Activated naive CD8-positive, alpha-beta T cell treated with anti-CD3 and anti-CD28 coated beads, Interleukin-2, amount 50 U/mL, for 24 hours (primary cell): ENCODE measurements at regions not wholly inside any gene's neighbourhood (a gene's known extent, or its start where the extent isn't known, plus 50 kb on each side); places are given as distances from the start of the nearest gene placed in this dataset.
A peak's percentile ranks its signal among the peaks of the same experiment; 100 is the strongest.
"Not testable (repeated sequence)": the region's sequence is repeated elsewhere in the genome, so short reads cannot be mapped to it uniquely, and the experiment has no call there.

ENCODE experiments used
- ATAC-seq: fragments of 150-1000 bp; cut with Tn5 transposase; one replicate; pipeline ENCODE4 v1.10.0; 2021
- DNase-seq: peaks from one replicate; pipeline ENCODE4 v3.0.0; 2021
- H3K27ac Mint-ChIP-seq: one replicate; pipeline ENCODE4 v1.8.0; 2021; ENCODE audit warnings: mild to moderate bottlenecking, mixed read lengths
- H3K27me3 Mint-ChIP-seq: one replicate; pipeline ENCODE4 v1.8.0; 2021; ENCODE audit warnings: mixed read lengths
- H3K36me3 Mint-ChIP-seq: one replicate; pipeline ENCODE4 v1.8.0; 2021; ENCODE audit warnings: low read depth, mixed read lengths
- H3K4me1 Mint-ChIP-seq: one replicate; pipeline ENCODE4 v1.8.0; 2021; ENCODE audit warnings: mixed read lengths
- H3K4me3 Mint-ChIP-seq: one replicate; pipeline ENCODE4 v1.8.0; 2021; ENCODE audit warnings: mild to moderate bottlenecking, moderate library complexity, mixed read lengths
- H3K9me3 Mint-ChIP-seq: one replicate; pipeline ENCODE4 v1.8.0; 2021; ENCODE audit warnings: mixed read lengths

- Mint-ChIP-seq H3K27ac (peak overlapping the region; percentile 54), H3K27me3 (no peaks in the 10 kb centered on the region), H3K9me3 (peaks cover 9% of the 10 kb centered on the region), H3K4me3 (no peak overlapping the region), H3K4me1 (peaks cover 52% of the 10 kb centered on the region), H3K36me3 (no peaks in the 10 kb centered on the region)
- DNase-seq (no peak), ATAC-seq (peak; percentile 58)
Observed at GRCh38 chr5:40429258-40430100, 250.2 kb upstream of the PTGER4 start.

- H3K9me3 Mint-ChIP-seq, result peaks cover 9% of the 10 kb centered on the region
- H3K27me3 Mint-ChIP-seq, result no peaks in the 10 kb centered on the region
- peak overlapping the region; percentile 37 for H3K27ac Mint-ChIP-seq
- peaks cover 48% of the 10 kb centered on the region for H3K4me1 Mint-ChIP-seq
- H3K36me3 Mint-ChIP-seq, result no peaks in the 10 kb centered on the region
- no peak overlapping the region for H3K4me3 Mint-ChIP-seq
- ATAC-seq, result no peak
- DNase-seq, result no peak
Observed at GRCh38 chr5:40428815-40429214, 250.9 kb upstream of the PTGER4 start.

- Mint-ChIP-seq H3K27me3 (no peaks in the 10 kb centered on the region), H3K4me1 (peaks cover 41% of the 10 kb centered on the region), H3K4me3 (no peak overlapping the region), H3K27ac (no peak overlapping the region), H3K9me3 (peaks cover 14% of the 10 kb centered on the region), H3K36me3 (no peaks in the 10 kb centered on the region)
- DNase-seq, result no peak
- peak; percentile 70 for ATAC-seq
Observed at GRCh38 chr5:40428126-40428525, 251.6 kb upstream of the PTGER4 start.

- H3K27me3 Mint-ChIP-seq, ATAC-seq, H3K27ac Mint-ChIP-seq: not testable (repeated sequence)
Observed at GRCh38 chr5:40417046-40417810, 262.5 kb upstream of the PTGER4 start.

GRCh38 chr5:40416588-40416987 lies 263.1 kb upstream of the PTGER4 start:
- H3K27ac Mint-ChIP-seq, result no peak overlapping the region
- ATAC-seq (no peak), DNase-seq (no peak)
- no peaks in the 10 kb centered on the region for H3K27me3 Mint-ChIP-seq
- no peak overlapping the region for H3K4me3 Mint-ChIP-seq
- H3K9me3 Mint-ChIP-seq, result peaks cover 33% of the 10 kb centered on the region
- H3K36me3 Mint-ChIP-seq, result peaks cover 10% of the 10 kb centered on the region
- peaks cover 7% of the 10 kb centered on the region for H3K4me1 Mint-ChIP-seq

More at GRCh38 chr5:40417046-40417810, 262.5 kb upstream of the PTGER4 start:
- Mint-ChIP-seq H3K36me3 (peaks cover 10% of the 10 kb centered on the region), H3K9me3 (peaks cover 32% of the 10 kb centered on the region)
- DNase-seq, H3K4me1 Mint-ChIP-seq, H3K4me3 Mint-ChIP-seq: not testable (repeated sequence)

- ATAC-seq (no peak), DNase-seq (no peak)
- Mint-ChIP-seq H3K36me3 (peaks cover 11% of the 10 kb centered on the region), H3K9me3 (peaks cover 36% of the 10 kb centered on the region), H3K4me3 (no peak overlapping the region), H3K4me1 (peaks cover 12% of the 10 kb centered on the region), H3K27ac (no peak overlapping the region), H3K27me3 (no peaks in the 10 kb centered on the region)
Observed at GRCh38 chr5:40416098-40416497, 263.6 kb upstream of the PTGER4 start.

GRCh38 chr5:40414922-40415321 lies 264.8 kb upstream of the PTGER4 start:
- Mint-ChIP-seq H3K4me1 (peaks cover 23% of the 10 kb centered on the region), H3K36me3 (peaks cover 10% of the 10 kb centered on the region), H3K27ac (no peak overlapping the region), H3K27me3 (no peaks in the 10 kb centered on the region), H3K9me3 (peaks cover 29% of the 10 kb centered on the region), H3K4me3 (no peak overlapping the region)
- DNase-seq, result no peak
- ATAC-seq, result no peak

GRCh38 chr5:40413743-40414142 lies 266.0 kb upstream of the PTGER4 start:
- Mint-ChIP-seq H3K9me3 (peaks cover 24% of the 10 kb centered on the region), H3K36me3 (peaks cover 8% of the 10 kb centered on the region), H3K4me1 (peaks cover 35% of the 10 kb centered on the region), H3K27me3 (no peaks in the 10 kb centered on the region), H3K27ac (no peak overlapping the region), H3K4me3 (no peak overlapping the region)
- DNase-seq (no peak), ATAC-seq (no peak)

GRCh38 chr5:40412771-40413170 lies 266.9 kb upstream of the PTGER4 start:
- ATAC-seq, result no peak
- Mint-ChIP-seq H3K27me3 (no peaks in the 10 kb centered on the region), H3K9me3 (peaks cover 17% of the 10 kb centered on the region), H3K4me1 (peaks cover 43% of the 10 kb centered on the region), H3K27ac (no peak overlapping the region), H3K36me3 (peaks cover 4% of the 10 kb centered on the region), H3K4me3 (no peak overlapping the region)
- DNase-seq, result no peak

GRCh38 chr5:40410964-40411635 lies 268.6 kb upstream of the PTGER4 start:
- peaks cover 60% of the 10 kb centered on the region for H3K4me1 Mint-ChIP-seq
- DNase-seq, result no peak

GRCh38 chr5:40410231-40410861 lies 269.4 kb upstream of the PTGER4 start:
- H3K4me1 Mint-ChIP-seq, result peaks cover 67% of the 10 kb centered on the region
- H3K9me3 Mint-ChIP-seq, result peaks cover 9% of the 10 kb centered on the region
- peaks cover 13% of the 10 kb centered on the region for H3K36me3 Mint-ChIP-seq

More at GRCh38 chr5:40410964-40411635, 268.6 kb upstream of the PTGER4 start:
- Mint-ChIP-seq H3K9me3 (peaks cover 9% of the 10 kb centered on the region), H3K27ac (peak overlapping the region; percentile 94), H3K4me3 (peak overlapping the region; percentile 78), H3K27me3 (no peaks in the 10 kb centered on the region), H3K36me3 (peaks cover 13% of the 10 kb centered on the region)
- no peak for ATAC-seq

GRCh38 chr5:40409601-40410000 lies 270.1 kb upstream of the PTGER4 start:
- H3K4me1 Mint-ChIP-seq, result peaks cover 75% of the 10 kb centered on the region
- no peaks in the 10 kb centered on the region for H3K27me3 Mint-ChIP-seq
- H3K9me3 Mint-ChIP-seq, result peaks cover 9% of the 10 kb centered on the region
- peaks cover 13% of the 10 kb centered on the region for H3K36me3 Mint-ChIP-seq
- no peak for ATAC-seq
- peak overlapping the region; percentile 78 for H3K4me3 Mint-ChIP-seq
- peak overlapping the region; percentile 94 for H3K27ac Mint-ChIP-seq
- peak; percentile 45 for DNase-seq

More at GRCh38 chr5:40410231-40410861, 269.4 kb upstream of the PTGER4 start:
- DNase-seq (peak; percentile 52), ATAC-seq (peak; percentile 94)
- H3K27ac Mint-ChIP-seq, result peak overlapping the region; percentile 94
- H3K4me3 Mint-ChIP-seq, result peak overlapping the region; percentile 78
- H3K27me3 Mint-ChIP-seq, result no peaks in the 10 kb centered on the region

- H3K9me3 Mint-ChIP-seq, result peaks cover 6% of the 10 kb centered on the region
- H3K27me3 Mint-ChIP-seq, result no peaks in the 10 kb centered on the region
Observed at GRCh38 chr5:40406741-40407211, 272.9 kb upstream of the PTGER4 start.

More at GRCh38 chr5:40406741-40407211, 272.9 kb upstream of the PTGER4 start:
- ATAC-seq (no peak), DNase-seq (no peak)
- peaks cover 92% of the 10 kb centered on the region for H3K4me1 Mint-ChIP-seq
- H3K4me3 Mint-ChIP-seq, result peak overlapping the region; percentile 50
- H3K27ac Mint-ChIP-seq, result peak overlapping the region; percentile 95
- peaks cover 13% of the 10 kb centered on the region for H3K36me3 Mint-ChIP-seq
